H9 (cell line): ENCODE measurements at regions not wholly inside any gene's neighbourhood (a gene's known extent, or its start where the extent isn't known, plus 50 kb on each side); places are given as distances from the start of the nearest gene placed in this dataset.

Source experiments
- DNase-seq: peaks from one replicate; pipeline ENCODE4 v3.0.0-alpha.2; 2017
- H2AFZ ChIP-seq: one replicate; pipeline ENCODE4 v1.6.1; 2013; ENCODE audit warnings: mild to moderate bottlenecking, low read length, control low read depth, moderate library complexity
- H2AK5ac ChIP-seq: 2 replicates; pipeline ENCODE4 v1.6.1; 2013; ENCODE audit warnings: low read length, control low read depth, mixed read lengths; ENCODE audit not compliant: insufficient read length
- H2BK120ac ChIP-seq: one replicate; pipeline ENCODE4 v1.6.1; 2013; ENCODE audit warnings: low read depth, mild to moderate bottlenecking, low read length, control low read depth, inconsistent platforms; ENCODE audit not compliant: poor library complexity, severe bottlenecking
- H2BK12ac ChIP-seq: 2 replicates; pipeline ENCODE4 v1.6.1; 2013; ENCODE audit warnings: low read length, control low read depth, mixed read lengths, low read depth; ENCODE audit not compliant: insufficient read length
- H2BK15ac ChIP-seq: 2 replicates; pipeline ENCODE4 v1.6.1; 2013; ENCODE audit warnings: low read depth, low read length, control low read depth
- H2BK20ac ChIP-seq: one replicate; pipeline ENCODE4 v1.6.1; 2013; ENCODE audit warnings: low read depth, mild to moderate bottlenecking, low read length, control low read depth, inconsistent platforms; ENCODE audit not compliant: poor library complexity, severe bottlenecking
- H2BK5ac ChIP-seq: 2 replicates; pipeline ENCODE4 v1.6.1; 2013; ENCODE audit warnings: low read length, control low read depth, mixed read lengths; ENCODE audit not compliant: insufficient read length
- H3K14ac ChIP-seq: 2 replicates; pipeline ENCODE4 v1.6.1; 2013; ENCODE audit warnings: low read length, control low read depth; ENCODE audit not compliant: insufficient read depth
- H3K18ac ChIP-seq: 2 replicates; pipeline ENCODE4 v1.6.1; 2013; ENCODE audit warnings: low read depth, mild to moderate bottlenecking, mixed read lengths, low read length, control low read depth; ENCODE audit not compliant: insufficient read length
- H3K23ac ChIP-seq: 2 replicates; pipeline ENCODE4 v1.6.1; 2013; ENCODE audit warnings: low read length, control low read depth, mixed read lengths, low read depth; ENCODE audit not compliant: insufficient read length
- H3K23me2 ChIP-seq: 2 replicates; pipeline ENCODE4 v1.6.1; 2013; ENCODE audit warnings: low read depth, mild to moderate bottlenecking, mixed read lengths, low read length, control low read depth; ENCODE audit not compliant: insufficient read length, poor library complexity, severe bottlenecking
- H3K27ac ChIP-seq: 2 replicates; pipeline ENCODE4 v1.5.1; 2013; ENCODE audit warnings: low read length, control low read depth, mixed read lengths, low read depth; ENCODE audit not compliant: insufficient read length
- H3K27me3 ChIP-seq: 2 replicates; pipeline ENCODE4 v1.6.1; 2013; ENCODE audit warnings: low read length, control low read depth, inconsistent platforms; ENCODE audit not compliant: insufficient read depth
- H3K4ac ChIP-seq: 2 replicates; pipeline ENCODE4 v1.6.1; 2013; ENCODE audit warnings: low read depth, mild to moderate bottlenecking, control low read depth, inconsistent platforms, low read length, moderate library complexity
- H3K4me1 ChIP-seq: 2 replicates; pipeline ENCODE4 v1.6.1; 2013; ENCODE audit warnings: low read length, control low read depth, inconsistent platforms; ENCODE audit not compliant: insufficient read depth
- H3K4me2 ChIP-seq: 2 replicates; pipeline ENCODE4 v1.6.1; 2013; ENCODE audit warnings: low read length, control low read depth, mixed read lengths; ENCODE audit not compliant: insufficient read length, insufficient read depth
- H3K56ac ChIP-seq: 2 replicates; pipeline ENCODE4 v1.6.1; 2013; ENCODE audit warnings: low read depth, mild to moderate bottlenecking, mixed read lengths, low read length, control low read depth; ENCODE audit not compliant: insufficient read length
- H3K79me1 ChIP-seq: 2 replicates; pipeline ENCODE4 v1.6.1; 2013; ENCODE audit warnings: low read depth, mild to moderate bottlenecking, moderate library complexity, low read length, control low read depth, inconsistent platforms; ENCODE audit not compliant: insufficient read depth, poor library complexity, severe bottlenecking
- H3K79me2 ChIP-seq: 2 replicates; pipeline ENCODE4 v1.6.1; 2013; ENCODE audit warnings: low read length, control low read depth, inconsistent platforms; ENCODE audit not compliant: insufficient read depth
- H3K9ac ChIP-seq: 2 replicates; pipeline ENCODE4 v1.6.1; 2013; ENCODE audit warnings: low read length, control low read depth, mixed read lengths; ENCODE audit not compliant: insufficient read length; ENCODE audit errors: extremely low read depth
- H3K9me3 ChIP-seq: one replicate; pipeline ENCODE4 v1.6.1; 2013; ENCODE audit warnings: low read depth, low read length, inconsistent platforms; ENCODE audit not compliant: control insufficient read depth
- H3T11ph ChIP-seq: one replicate; pipeline ENCODE4 v1.6.1; 2013; ENCODE audit warnings: mild to moderate bottlenecking, low read length, control low read depth, inconsistent platforms
- H4K20me1 ChIP-seq: one replicate; pipeline ENCODE4 v1.6.1; 2013; ENCODE audit not compliant: control insufficient read depth, insufficient read length, insufficient read depth
- H4K5ac ChIP-seq: 2 replicates; pipeline ENCODE4 v1.6.1; 2013; ENCODE audit warnings: low read depth, mild to moderate bottlenecking, mixed read lengths, low read length, control low read depth; ENCODE audit not compliant: insufficient read length
- H4K8ac ChIP-seq: replicated peaks from 2 replicates; pipeline ENCODE4 v1.6.1; 2013; ENCODE audit warnings: low read length, control low read depth, mixed read lengths, low read depth; ENCODE audit not compliant: insufficient read length
- H4K91ac ChIP-seq: 2 replicates; pipeline ENCODE4 v1.6.1; 2013; ENCODE audit warnings: low read depth, mild to moderate bottlenecking, moderate library complexity, mixed read lengths, low read length, control low read depth; ENCODE audit not compliant: insufficient read length
- H3K27ac Mint-ChIP-seq, 3 experiments: 2 replicates in 2 of 3; 3 replicates in 1 of 3; pipeline ENCODE4 v1.8.0; 2020 to 2021; ENCODE audit warnings: mixed read lengths in 3 of 3, mild to moderate bottlenecking in 1 of 3, moderate library complexity in 1 of 3
- H3K27me3 Mint-ChIP-seq: 2 replicates; pipeline ENCODE4 v1.8.0; 2021; ENCODE audit warnings: low read depth, mild to moderate bottlenecking, moderate library complexity, mixed read lengths
- H3K36me3 Mint-ChIP-seq, 3 experiments: 2 replicates in 2 of 3; 3 replicates in 1 of 3; pipeline ENCODE4 v1.8.0; 2020 to 2021; ENCODE audit warnings: low read depth in 3 of 3, mixed read lengths in 3 of 3; ENCODE audit not compliant: insufficient read depth in 1 of 3
- H3K4me1 Mint-ChIP-seq, 2 experiments: 2 replicates each; pipeline ENCODE4 v1.8.0; 2020; ENCODE audit warnings: mixed read lengths in 2 of 2
- H3K4me3 Mint-ChIP-seq, 2 experiments: 2 replicates in 1 of 2; 3 replicates in 1 of 2; pipeline ENCODE4 v1.8.0; 2020 to 2021; ENCODE audit warnings: mild to moderate bottlenecking in 2 of 2, mixed read lengths in 2 of 2, moderate library complexity in 1 of 2
- H3K9me3 Mint-ChIP-seq, 2 experiments: 2 replicates in 1 of 2; 3 replicates in 1 of 2; pipeline ENCODE4 v1.8.0; 2020; ENCODE audit warnings: mild to moderate bottlenecking in 2 of 2, mixed read lengths in 2 of 2, moderate library complexity in 1 of 2
- WGBS: extraction: QIAGEN DNeasy Blood & Tissue Kit; methylation state at CpG from one replicate; pipeline ENCODE4 v1.1.7; 2013; ENCODE audit warnings: missing lambda C conversion rate, low lambda C conversion rate, mixed read lengths; ENCODE audit not compliant: insufficient read length; ENCODE audit errors: extremely low coverage; 5-methylcytosine and 5-hydroxymethylcytosine counted together
- TF ChIP-seq, protein P1 (sequence below): fragments of 200-600 bp; sonication (generic); conservative IDR thresholded peaks from 3 replicates; pipeline ENCODE4 v1.8.0; 2021; ENCODE audit warnings: antibody characterized with exemption, mild to moderate bottlenecking

DNA sequence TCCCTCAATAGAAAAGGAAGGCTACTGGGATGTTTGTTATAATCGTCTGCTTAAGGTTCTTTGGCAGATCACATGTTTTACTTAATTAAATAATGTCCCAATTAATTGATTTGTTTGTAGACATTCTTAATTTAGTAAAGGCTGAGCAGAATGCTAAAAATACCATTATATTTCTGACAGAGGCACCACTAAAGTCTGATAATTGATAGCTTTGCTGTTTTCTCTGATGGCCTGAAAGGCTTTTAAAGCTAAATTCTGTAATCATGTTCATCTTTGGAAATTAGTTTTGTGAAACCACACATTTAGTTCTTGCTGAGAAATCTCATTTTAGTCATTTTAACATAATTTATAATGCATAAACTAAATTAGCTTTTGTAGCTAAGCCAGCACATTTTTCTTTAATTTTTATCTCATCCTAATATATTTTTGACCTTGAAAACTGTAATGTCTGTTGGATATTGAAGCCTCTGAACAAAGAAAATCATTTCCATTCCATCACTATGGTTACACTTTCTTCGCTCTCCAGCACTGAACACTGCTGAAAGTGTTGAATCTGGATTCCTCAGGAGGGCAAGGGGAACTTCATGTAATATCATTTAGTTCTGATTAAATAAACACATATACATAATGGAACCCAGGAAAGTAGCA lies 329.4 kb downstream of the ELAVL2 start:
- H4K8ac ChIP-seq: no peak overlapping the region
- H2BK20ac ChIP-seq: no peak overlapping the region
- H3T11ph ChIP-seq: no peak overlapping the region
- Mint-ChIP-seq H3K36me3 (no peaks in the 10 kb centered on the region), H3K4me3 (no peak overlapping the region), H3K9me3 (no peaks in the 10 kb centered on the region), H3K27ac (no peak overlapping the region), H3K27me3 (no peaks in the 10 kb centered on the region; the same call in 1 of the 2 replicates), H3K4me1 (no peaks in the 10 kb centered on the region)
- WGBS: no CpG with 5 or more reads among the region's 2 CpGs
- no peak overlapping the region for H3K14ac ChIP-seq
- no peaks in the 10 kb centered on the region for H3K23me2 ChIP-seq
- H2BK120ac ChIP-seq: no peak overlapping the region
- H3K4me1 ChIP-seq: no peaks in the 10 kb centered on the region
- no peak overlapping the region for H4K5ac ChIP-seq
- no peak for DNase-seq
- H3K9me3 ChIP-seq: no peaks in the 10 kb centered on the region
- H3K56ac ChIP-seq: no peak overlapping the region
- no peak overlapping the region for H3K9ac ChIP-seq
- H3K27ac ChIP-seq: no peak overlapping the region
- H3K18ac ChIP-seq: no peak overlapping the region
- no peak overlapping the region for H3K4me2 ChIP-seq
- H2AFZ ChIP-seq: no peak overlapping the region
- H3K79me2 ChIP-seq: no peaks in the 10 kb centered on the region
- no peak overlapping the region for H2BK12ac ChIP-seq
- H4K91ac ChIP-seq: no peak overlapping the region
- H2BK15ac ChIP-seq: no peak overlapping the region
- H2AK5ac ChIP-seq: no peak overlapping the region
- no peak overlapping the region for H3K23ac ChIP-seq
- H4K20me1 ChIP-seq: no peaks in the 10 kb centered on the region
- H2BK5ac ChIP-seq: no peak overlapping the region
- TF ChIP-seq, protein P1, sequence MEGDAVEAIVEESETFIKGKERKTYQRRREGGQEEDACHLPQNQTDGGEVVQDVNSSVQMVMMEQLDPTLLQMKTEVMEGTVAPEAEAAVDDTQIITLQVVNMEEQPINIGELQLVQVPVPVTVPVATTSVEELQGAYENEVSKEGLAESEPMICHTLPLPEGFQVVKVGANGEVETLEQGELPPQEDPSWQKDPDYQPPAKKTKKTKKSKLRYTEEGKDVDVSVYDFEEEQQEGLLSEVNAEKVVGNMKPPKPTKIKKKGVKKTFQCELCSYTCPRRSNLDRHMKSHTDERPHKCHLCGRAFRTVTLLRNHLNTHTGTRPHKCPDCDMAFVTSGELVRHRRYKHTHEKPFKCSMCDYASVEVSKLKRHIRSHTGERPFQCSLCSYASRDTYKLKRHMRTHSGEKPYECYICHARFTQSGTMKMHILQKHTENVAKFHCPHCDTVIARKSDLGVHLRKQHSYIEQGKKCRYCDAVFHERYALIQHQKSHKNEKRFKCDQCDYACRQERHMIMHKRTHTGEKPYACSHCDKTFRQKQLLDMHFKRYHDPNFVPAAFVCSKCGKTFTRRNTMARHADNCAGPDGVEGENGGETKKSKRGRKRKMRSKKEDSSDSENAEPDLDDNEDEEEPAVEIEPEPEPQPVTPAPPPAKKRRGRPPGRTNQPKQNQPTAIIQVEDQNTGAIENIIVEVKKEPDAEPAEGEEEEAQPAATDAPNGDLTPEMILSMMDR: no peak
- no peaks in the 10 kb centered on the region for H3K79me1 ChIP-seq
- H3K4ac ChIP-seq: no peak overlapping the region
- no peaks in the 10 kb centered on the region for H3K27me3 ChIP-seq
